K562 (cell line): ENCODE measurements at regions not wholly inside any gene's neighbourhood (a gene's known extent, or its start where the extent isn't known, plus 50 kb on each side); places are given as distances from the start of the nearest gene placed in this dataset.

Experiments
- ATAC-seq: fragments of 200-7000 bp; cut with Tn5 transposase; 3 replicates; pipeline ENCODE4 v1.9.1; 2020; ENCODE audit warnings: moderate library complexity
- BruUV-seq: library from RNA; stranded (reverse); fragments of 400-500 nt; replicated peaks from 2 replicates; lab custom pipeline; 2021; lab: Mats Ljungman, UMichigan
- CTCF ChIA-PET: fragments of 300-600 bp; formaldehyde crosslinking; extraction: SDS; loops from one replicate; lab custom pipeline; 2021; ENCODE audit warnings: low intra/inter-chr PET ratio; lab: Yijun Ruan, JAX
- POLR2A ChIA-PET: fragments of 300-600, 350-650 bp; sonication (Branson Sonifier 250); formaldehyde crosslinking; extraction: SDS; loops from one replicate; lab custom pipeline; 2021; ENCODE audit warnings: antibody characterized with exemption, inconsistent platforms; lab: Yijun Ruan, JAX
- DNase-seq, 4 experiments: peaks; one replicate each; pipeline versions ENCODE4 v3.0.0 to v3.0.0-alpha.2; 2011 to 2018; ENCODE audit warnings: low spot score in 3 of 4, mixed read lengths in 3 of 4; ENCODE audit errors: extremely low read depth in 1 of 4
- FAIRE-seq: peaks from 2 replicates; lab custom pipeline; 2011; peaks lifted over from hg19 to GRCh38; lab: Jason Lieb, UNC
- H2AFZ ChIP-seq: 2 replicates; pipeline ENCODE4 v1.6.0; 2011; ENCODE audit warnings: low read depth, low read length, control low read depth, inconsistent platforms
- H3K27ac ChIP-seq: fragments of 200-600 bp; 3 replicates; pipeline ENCODE4 v1.8.0; 2011; ENCODE audit warnings: low read depth, mild to moderate bottlenecking, control low read depth, inconsistent platforms, low read length, moderate library complexity, mixed read lengths; ENCODE audit errors: extremely low read depth
- H3K27me3 ChIP-seq, 2 experiments: fragments of 300-600 bp in 1 of 2; 2 replicates in 1 of 2; 3 replicates in 1 of 2; pipeline versions ENCODE4 v1.6.0 to v1.8.0; 2011; ENCODE audit warnings: inconsistent platforms in 2 of 2, low read length in 2 of 2, mild to moderate bottlenecking in 1 of 2, mixed read lengths in 1 of 2, moderate library complexity in 1 of 2; ENCODE audit not compliant: control insufficient read depth in 2 of 2, insufficient read depth in 2 of 2
- H3K36me3 ChIP-seq: fragments of 300-600 bp; 3 replicates; pipeline ENCODE4 v1.8.0; 2011; ENCODE audit warnings: mild to moderate bottlenecking, low read length, inconsistent platforms; ENCODE audit not compliant: control insufficient read depth, insufficient read depth
- H3K4me1 ChIP-seq, 2 experiments: fragments of 200-600 bp in 1 of 2; replicated peaks in 1 of 2; 2 replicates in 1 of 2; 3 replicates in 1 of 2; pipeline versions ENCODE4 v1.5.1 to v1.8.0; 2011; ENCODE audit warnings: inconsistent platforms in 2 of 2, low read length in 2 of 2, mild to moderate bottlenecking in 1 of 2, mixed read lengths in 1 of 2, moderate library complexity in 1 of 2; ENCODE audit not compliant: control insufficient read depth in 2 of 2, insufficient read depth in 2 of 2
- H3K4me2 ChIP-seq: 2 replicates; pipeline ENCODE4 v1.6.1; 2011; ENCODE audit warnings: low read length, control low read depth, inconsistent platforms, mixed read lengths; ENCODE audit not compliant: insufficient read depth
- H3K4me3 ChIP-seq: fragments of 200-600 bp; sonication (generic), shearing (Covaris generic); 2 replicates; pipeline ENCODE4 v1.5.1; 2016; ENCODE audit warnings: control low read depth, inconsistent platforms
- H3K79me2 ChIP-seq: fragments of 200-600 bp; 3 replicates; pipeline ENCODE4 v1.8.0; 2011; ENCODE audit warnings: low read length, inconsistent platforms; ENCODE audit not compliant: control insufficient read depth, insufficient read depth
- H3K9ac ChIP-seq, 2 experiments: 2 replicates each; pipeline versions ENCODE4 v1.6.0 to v1.6.1; 2011; ENCODE audit warnings: low read depth in 2 of 2, low read length in 2 of 2, control low read depth in 1 of 2, inconsistent platforms in 1 of 2, mild to moderate bottlenecking in 1 of 2, mixed read lengths in 1 of 2; ENCODE audit not compliant: insufficient read depth in 1 of 2
- H3K9me1 ChIP-seq: one replicate; pipeline ENCODE4 v1.6.0; 2011; ENCODE audit warnings: inconsistent platforms, mild to moderate bottlenecking, low read length, moderate library complexity; ENCODE audit not compliant: control insufficient read depth, insufficient read depth
- H3K9me3 ChIP-seq: replicated peaks from 2 replicates; pipeline ENCODE4 v1.5.1; 2011; ENCODE audit warnings: low read depth, low read length, inconsistent platforms; ENCODE audit not compliant: control insufficient read depth, insufficient read depth
- H4K20me1 ChIP-seq: replicated peaks from 2 replicates; pipeline ENCODE4 v1.6.1; 2011; ENCODE audit warnings: low read length, inconsistent platforms, mixed read lengths; ENCODE audit not compliant: control insufficient read depth, insufficient read depth
- ATF4 ChIP-seq: fragments of 450-650 bp; formaldehyde crosslinking; IDR thresholded peaks from 2 replicates; pipeline ENCODE4 v1.4.0; 2022; ENCODE audit warnings: mild to moderate bottlenecking, moderate library complexity
- ZNF740 ChIP-seq, 3 experiments: fragments of 200-800 bp in 1 of 3; sonication (Bioruptor generic) in 1 of 3; sonication (generic) in 1 of 3; formaldehyde crosslinking in 1 of 3; IDR thresholded peaks; 2 replicates each; pipeline versions ENCODE4 v1.6.1 to v1.8.0; 2016 to 2022; ENCODE audit warnings: mild to moderate bottlenecking in 2 of 3, missing compliant biosample characterization in 2 of 3, missing genetic modification characterization in 2 of 3, missing genetic modification reagents in 1 of 3
- WGBS: fragments of 100-300 bp; shearing (Covaris generic); methylation state at CpG from one replicate; pipeline ENCODE4 v1.1.6; 2016; ENCODE audit warnings: low coverage, mixed read lengths; ENCODE audit not compliant: insufficient coverage; ENCODE audit errors: missing lambda C conversion rate; 5-methylcytosine and 5-hydroxymethylcytosine counted together
- in situ Hi-C: fragments of 300-500 bp; cut with MboI; formaldehyde crosslinking; loops from 4 replicates; pipeline ENCODE4 v1.15.0; 2018; ENCODE audit warnings: inconsistent platforms, mixed read lengths
- intact Hi-C: fragments of 100-400 bp; cut with micrococcal nuclease; formaldehyde crosslinking; loops from 2 replicates; pipeline ENCODE4 v1.14.2; 2022

- no peaks in the 10 kb centered on the region for H3K9me3 ChIP-seq
- no peak overlapping the region for H2AFZ ChIP-seq
- intact Hi-C loops (no loop called here), in situ Hi-C loops (no loop called here)
- 0% methylated on average over 2 of the region's 2 CpGs for WGBS
- H3K4me3 ChIP-seq: no peak overlapping the region
- H3K4me1 ChIP-seq: no peaks in the 10 kb centered on the region
- H3K79me2 ChIP-seq: no peaks in the 10 kb centered on the region
- TF ChIP-seq ZNF740 (CRISPR knock-in tag; IDR thresholded peaks at IDR 0.05): no peak
- no peak for TF ChIP-seq ZNF740 (tag; IDR thresholded peaks at IDR 0.05)
- no peak for TF ChIP-seq ATF4
- POLR2A ChIA-PET: no interaction called here
- no peak for FAIRE-seq
- H3K9ac ChIP-seq: no peak overlapping the region
- H3K4me2 ChIP-seq: no peak overlapping the region
- no TSS peak for BruUV-seq
- CTCF ChIA-PET: no interaction called here
- peaks cover 0 to 4% of the 10 kb centered on the region in 2 experiments; a peak in 2 of 5 replicates for H3K27me3 ChIP-seq
- no peak overlapping the region for H3K27ac ChIP-seq
- DNase-seq: no peak
- no peaks in the 10 kb centered on the region for H3K36me3 ChIP-seq
- ATAC-seq: no peak
- no peaks in the 10 kb centered on the region for H3K9me1 ChIP-seq
- H4K20me1 ChIP-seq: no peaks in the 10 kb centered on the region
Observed at GRCh38 chr13:44158098-44158521, 215.5 kb upstream of the SERP2 start.
